GM18519 (cell line): ENCODE measurements at regions not wholly inside any gene's neighbourhood (a gene's known extent, or its start where the extent isn't known, plus 50 kb on each side); places are given as distances from the start of the nearest gene placed in this dataset.
"Not testable (repeated sequence)": the region's sequence is repeated elsewhere in the genome, so short reads cannot be mapped to it uniquely, and the experiment has no call there.

Experiments used
- ATAC-seq: cut with Tn5 transposase; IDR thresholded peaks from one replicate; pipeline ENCODE4 v1.9.1; 2021; ENCODE audit warnings: mild to moderate bottlenecking, moderate library complexity; ENCODE audit not compliant: unreplicated experiment, low FRiP score

GRCh38 chr2:142827170-142827569 lies 50.3 kb upstream of the KYNU start:
- no peak for ATAC-seq

- no peak for ATAC-seq
Measured at GRCh38 chr2:142825861-142826260, 51.6 kb upstream of the KYNU start.

GRCh38 chr2:142824756-142825155 lies 52.7 kb upstream of the KYNU start:
- ATAC-seq = no peak

GRCh38 chr2:142822190-142822589 lies 55.3 kb upstream of the KYNU start:
- no peak for ATAC-seq

GRCh38 chr2:142819411-142819810 lies 58.1 kb upstream of the KYNU start:
- ATAC-seq = no peak

GRCh38 chr2:142815375-142815774 lies 62.1 kb upstream of the KYNU start:
- no peak for ATAC-seq

- ATAC-seq = no peak
Measured at GRCh38 chr2:142813830-142814829, 63.3 kb upstream of the KYNU start.

- not testable (repeated sequence) for ATAC-seq
Measured at GRCh38 chr2:142811644-142812043, 65.8 kb upstream of the KYNU start.

GRCh38 chr2:142805244-142805643 lies 72.2 kb upstream of the KYNU start:
- ATAC-seq = no peak

- ATAC-seq = no peak
Measured at GRCh38 chr2:142803158-142803557, 74.3 kb upstream of the KYNU start.

GRCh38 chr2:142796588-142796987 lies 80.9 kb upstream of the KYNU start:
- no peak for ATAC-seq

- ATAC-seq = no peak
Measured at GRCh38 chr2:142796161-142796560, 81.3 kb upstream of the KYNU start.

GRCh38 chr2:142794850-142795249 lies 82.6 kb upstream of the KYNU start:
- ATAC-seq = no peak

GRCh38 chr2:142792328-142792727 lies 85.1 kb upstream of the KYNU start:
- ATAC-seq = not testable (repeated sequence)

GRCh38 chr2:142791335-142791734 lies 86.1 kb upstream of the KYNU start:
- ATAC-seq = no peak

GRCh38 chr2:142786918-142787702 lies 90.4 kb upstream of the KYNU start:
- no peak for ATAC-seq

- ATAC-seq = no peak
Measured at GRCh38 chr2:142782942-142783443, 94.5 kb upstream of the KYNU start.

- ATAC-seq = no peak
Measured at GRCh38 chr2:142781146-142781545, 96.3 kb upstream of the KYNU start.

GRCh38 chr2:142778289-142778688 lies 99.2 kb upstream of the KYNU start:
- ATAC-seq = no peak

- no peak for ATAC-seq
Measured at GRCh38 chr2:142777742-142778141, 99.7 kb upstream of the KYNU start.

GRCh38 chr2:142769761-142770160 lies 107.7 kb upstream of the KYNU start:
- no peak for ATAC-seq
